ENCODE measurements at regions not wholly inside any gene's neighbourhood (a gene's known extent, or its start where the extent isn't known, plus 50 kb on each side); places are given as distances from the start of the nearest gene placed in this dataset.
"Not testable (repeated sequence)": the region's sequence is repeated elsewhere in the genome, so short reads cannot be mapped to it uniquely, and the experiment has no call there.

DNA sequence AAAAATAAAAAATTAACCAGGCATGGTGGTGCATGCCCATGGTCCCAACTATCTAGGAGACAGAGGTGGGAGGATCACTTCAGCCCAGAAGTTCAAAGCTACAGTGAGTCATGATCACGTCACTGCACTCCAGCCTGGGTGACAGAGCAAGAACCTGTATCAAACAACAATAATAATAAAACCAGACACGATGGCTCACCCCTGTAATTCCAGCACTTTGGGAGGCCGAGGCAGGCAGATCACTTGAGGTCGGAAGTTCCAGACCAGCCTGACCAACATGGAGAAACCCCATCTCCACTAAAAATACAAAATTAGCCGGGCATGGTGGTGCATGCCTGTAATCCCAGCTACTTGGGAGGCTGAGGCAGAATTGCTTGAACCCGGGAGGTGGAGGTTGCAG, 159.4 kb downstream of the SKIDA1 start:
- DNase-seq (ENCODE audit: low spot score), result not testable (repeated sequence)

DNA sequence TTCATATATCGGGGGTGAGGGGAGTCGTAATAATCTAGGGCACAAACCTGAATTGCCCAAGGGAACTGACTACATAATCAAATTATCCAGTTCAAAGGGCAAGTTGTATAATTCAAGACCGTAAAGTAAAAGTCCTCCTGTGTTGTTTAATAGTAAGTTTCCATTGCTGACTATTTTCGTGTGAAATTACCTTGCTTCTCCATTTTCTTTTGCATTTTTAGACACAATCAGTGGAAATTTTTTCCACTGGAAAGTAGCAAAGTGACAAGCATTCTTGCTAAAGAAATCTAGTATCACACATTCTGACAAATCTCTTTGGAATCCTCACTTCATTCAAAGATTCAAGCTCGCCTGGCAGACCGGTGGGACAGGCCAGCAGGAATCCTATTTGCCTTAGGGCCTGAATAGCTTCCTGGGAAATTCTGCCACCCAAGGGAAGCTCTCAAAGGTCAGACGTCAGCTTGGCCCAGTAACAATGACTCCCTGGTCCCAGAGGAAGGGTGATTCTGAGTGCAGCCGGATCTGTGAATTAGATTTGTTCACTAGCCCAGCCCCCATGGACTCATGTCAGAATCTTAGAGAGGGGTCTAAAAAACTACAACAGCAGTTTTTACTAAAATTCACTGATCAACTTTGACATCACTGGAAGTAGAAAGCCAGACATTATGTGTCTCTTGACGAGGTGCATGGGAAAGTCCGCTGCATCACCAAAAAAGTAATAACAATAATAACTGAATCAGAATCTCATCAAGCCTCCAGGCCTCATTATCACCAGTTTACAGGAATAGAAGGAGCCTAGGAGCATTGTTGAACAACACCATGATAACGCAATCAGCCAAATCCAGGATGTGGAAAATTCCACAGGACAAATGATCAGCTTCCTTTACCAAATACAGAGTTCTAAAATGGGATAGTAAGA, 161.0 kb downstream of the SKIDA1 start:
- DNase-seq (ENCODE audit: low spot score), result no peak

GRCh38 chr10:21363731-21364104, 161.8 kb downstream of the SKIDA1 start:
- DNase-seq (ENCODE audit: low spot score), result no peak

DNA sequence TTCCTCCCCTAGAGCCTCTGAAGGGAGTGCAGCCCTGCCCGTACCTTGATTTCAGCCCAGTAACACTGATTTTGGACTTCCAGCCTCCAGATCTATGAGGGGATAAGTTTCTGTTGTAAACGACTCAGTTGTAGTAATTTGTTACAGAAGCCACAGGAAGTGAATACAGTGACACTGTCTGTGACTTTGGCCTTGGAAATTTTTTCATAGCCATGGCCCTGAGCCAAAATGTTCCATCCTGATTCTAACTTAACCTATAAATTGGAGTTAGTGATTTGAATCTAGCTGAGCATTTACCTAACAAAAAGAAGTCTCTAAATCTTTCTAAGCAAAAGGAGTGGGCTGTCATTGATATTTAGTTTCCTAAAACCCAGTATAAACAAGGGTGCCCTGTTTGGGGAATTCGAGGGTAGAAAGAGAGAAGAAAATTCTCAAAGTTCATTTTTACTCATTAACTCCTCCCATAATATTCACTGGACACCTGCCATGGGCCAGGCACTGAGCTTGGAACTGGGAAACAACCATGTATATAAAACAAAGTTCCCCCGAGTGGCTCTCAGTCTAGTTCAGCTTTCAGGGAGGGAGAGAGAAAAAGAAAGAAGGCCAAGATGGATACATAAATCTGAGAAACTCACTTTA, 162.3 kb downstream of the SKIDA1 start:
- DNase-seq (ENCODE audit: low spot score), result no peak

DNA sequence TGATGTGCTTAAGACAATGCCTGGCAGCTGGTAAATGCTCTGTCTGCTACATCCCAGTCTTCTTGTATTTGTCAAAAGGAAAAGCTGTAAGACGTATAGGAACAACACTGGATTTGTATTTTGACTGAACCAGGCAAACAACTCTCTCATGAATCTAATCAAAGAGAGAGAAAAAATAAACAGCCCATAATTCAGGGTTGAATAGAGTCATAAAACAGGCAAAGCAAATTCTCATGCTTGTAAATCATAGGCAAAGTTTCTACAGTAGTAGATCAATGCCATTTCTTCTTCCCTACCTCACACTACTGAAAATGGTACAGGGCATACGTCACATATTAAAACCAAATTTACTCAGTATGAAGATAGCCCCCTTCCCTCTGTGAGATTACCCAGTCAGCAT, 166.3 kb downstream of the SKIDA1 start:
- DNase-seq (ENCODE audit: low spot score), result no peak

DNA sequence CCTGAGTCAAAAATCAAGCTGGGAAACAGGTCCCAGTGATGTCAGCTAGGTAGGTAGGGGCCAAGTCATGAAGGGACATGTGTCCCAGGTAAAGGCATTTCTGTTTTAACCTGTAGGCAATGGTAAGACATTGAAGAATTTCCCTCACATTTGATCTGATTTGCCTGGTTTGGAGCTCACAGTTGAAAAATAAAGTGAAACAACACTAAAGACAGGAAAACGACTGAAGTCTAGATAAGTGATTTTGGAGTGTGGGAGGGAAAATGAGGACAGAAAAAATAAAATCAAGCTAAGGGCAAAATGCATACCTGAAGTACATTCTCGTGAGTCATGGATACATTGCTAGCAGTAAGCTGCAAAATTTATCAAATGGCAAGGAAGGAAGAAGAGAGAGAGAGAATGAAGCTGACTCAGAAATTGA, 169.9 kb downstream of the SKIDA1 start:
- no peak for DNase-seq (ENCODE audit: low spot score)

DNA sequence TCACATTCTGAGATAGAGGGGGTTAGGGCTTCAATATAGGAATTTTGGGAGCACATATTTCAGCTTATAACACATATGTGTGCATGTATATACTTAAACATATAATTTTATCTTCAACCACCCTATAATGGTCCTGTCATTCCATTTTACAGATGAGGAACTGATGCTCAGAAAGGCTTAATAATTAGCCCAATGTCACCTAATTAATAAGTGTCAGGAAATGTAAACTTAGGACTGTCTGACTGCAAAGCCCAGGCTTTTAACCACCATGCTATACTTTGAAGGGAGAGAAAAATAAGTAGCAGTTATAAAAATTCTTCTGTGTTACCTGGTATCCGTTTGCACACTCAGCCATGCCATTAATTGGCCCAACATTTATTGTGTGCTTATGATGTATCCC, 172.6 kb downstream of the SKIDA1 start:
- no peak for DNase-seq (ENCODE audit: low spot score)

DNA sequence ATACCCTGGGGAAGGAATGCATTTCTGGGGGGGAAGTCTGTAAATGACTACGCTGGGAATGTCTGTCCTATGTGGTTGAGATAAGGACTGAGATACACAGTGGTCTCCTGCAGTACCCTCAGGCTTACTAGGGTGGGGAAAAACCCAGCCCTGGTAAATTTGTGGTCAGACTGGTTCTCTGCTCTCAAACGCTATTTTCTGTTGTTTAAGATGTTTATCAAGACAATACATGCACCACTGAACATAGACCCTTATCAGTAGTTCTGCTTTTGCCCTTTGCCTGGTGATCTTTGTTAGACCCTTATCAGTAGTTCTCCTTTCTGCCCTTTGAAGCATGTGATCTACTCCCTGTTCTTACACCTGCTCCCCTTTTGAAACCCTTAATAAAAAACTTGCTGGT, 173.9 kb downstream of the SKIDA1 start:
- not testable (repeated sequence) for DNase-seq (ENCODE audit: low spot score)

DNA sequence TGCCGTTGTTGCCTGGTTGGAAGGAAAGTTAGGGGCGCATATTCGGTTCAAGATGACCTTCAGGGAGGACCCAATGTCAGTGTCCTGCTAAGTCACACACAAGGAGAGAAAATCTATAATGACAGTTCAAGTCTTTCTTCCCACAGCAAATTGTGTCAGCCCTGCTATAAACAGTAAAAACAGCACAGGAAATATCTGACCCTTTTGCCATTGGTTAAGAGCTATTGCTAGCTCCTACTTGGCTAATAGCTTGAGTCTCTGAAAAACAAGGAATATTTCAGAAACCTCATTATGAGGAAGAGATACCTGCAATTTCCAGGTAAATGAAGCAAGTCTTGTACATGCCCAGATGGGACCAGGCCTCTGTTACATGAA, 175.6 kb downstream of the SKIDA1 start:
- DNase-seq (ENCODE audit: low spot score), result no peak

DNA sequence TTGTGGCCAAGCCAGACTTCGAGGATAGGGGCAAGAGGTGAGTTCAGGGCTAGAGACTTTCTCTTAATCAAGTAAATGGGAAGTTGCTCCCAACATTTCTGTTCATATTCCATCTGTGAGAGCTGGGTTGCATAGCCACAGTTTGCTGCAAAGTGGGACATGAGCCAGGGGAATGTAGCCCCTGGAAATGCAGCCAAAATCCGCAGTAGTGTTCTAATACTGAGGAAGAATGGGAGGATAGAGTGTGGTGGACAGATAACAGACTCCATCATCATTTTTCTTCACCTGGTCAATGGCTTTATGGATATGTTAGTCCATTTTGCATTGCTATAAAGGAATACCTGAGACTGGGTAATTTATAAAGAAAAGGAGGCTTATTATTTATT, 177.7 kb downstream of the SKIDA1 start:
- no peak for DNase-seq (ENCODE audit: low spot score)

GRCh38 chr10:21347043-21347784, 178.3 kb downstream of the SKIDA1 start:
- DNase-seq (ENCODE audit: low spot score), result no peak

- no peak for DNase-seq (ENCODE audit: low spot score)
Measured at GRCh38 chr10:21343087-21343486, 182.4 kb downstream of the SKIDA1 start.

DNA sequence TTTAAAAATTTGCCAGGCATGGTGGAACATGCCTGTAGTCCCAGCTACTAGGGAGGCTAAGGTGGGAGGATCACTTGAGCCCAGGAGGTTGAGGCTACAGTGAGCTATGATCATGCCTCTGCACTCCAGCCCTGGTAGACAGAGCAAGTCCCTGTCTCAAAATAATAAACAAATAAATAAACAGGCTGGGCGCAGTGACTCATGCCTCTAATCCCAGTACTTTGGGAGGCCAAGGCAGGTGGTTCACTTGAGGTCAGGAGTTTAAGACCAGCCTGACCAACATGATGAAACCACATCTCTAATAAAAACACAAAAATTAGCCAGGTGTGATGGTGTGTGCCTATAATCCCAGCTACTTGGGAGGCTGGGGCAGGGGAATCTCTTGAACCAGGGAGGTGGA, 183.0 kb downstream of the SKIDA1 start:
- peak; percentile 35 for DNase-seq (ENCODE audit: low spot score)

DNA sequence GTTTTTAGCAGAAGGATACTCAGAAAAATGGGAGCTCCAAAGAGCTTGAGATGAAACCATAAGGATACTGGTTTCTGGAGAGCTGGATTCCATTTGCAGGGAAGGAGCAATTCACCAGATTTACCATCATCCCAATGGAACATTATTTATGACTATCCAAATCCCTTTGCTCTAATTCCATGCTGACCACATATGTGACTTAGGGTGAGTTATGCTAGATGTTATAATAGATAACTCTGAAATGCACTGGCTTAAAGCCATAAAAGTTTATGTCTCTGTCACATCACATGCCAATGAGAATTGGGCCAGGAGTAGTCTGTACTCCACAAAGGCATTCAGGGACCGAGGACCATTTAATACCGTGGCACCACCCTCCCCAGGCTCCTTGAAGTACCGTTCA, 185.2 kb downstream of the SKIDA1 start:
- DNase-seq (ENCODE audit: low spot score), result peak; percentile 12

DNA sequence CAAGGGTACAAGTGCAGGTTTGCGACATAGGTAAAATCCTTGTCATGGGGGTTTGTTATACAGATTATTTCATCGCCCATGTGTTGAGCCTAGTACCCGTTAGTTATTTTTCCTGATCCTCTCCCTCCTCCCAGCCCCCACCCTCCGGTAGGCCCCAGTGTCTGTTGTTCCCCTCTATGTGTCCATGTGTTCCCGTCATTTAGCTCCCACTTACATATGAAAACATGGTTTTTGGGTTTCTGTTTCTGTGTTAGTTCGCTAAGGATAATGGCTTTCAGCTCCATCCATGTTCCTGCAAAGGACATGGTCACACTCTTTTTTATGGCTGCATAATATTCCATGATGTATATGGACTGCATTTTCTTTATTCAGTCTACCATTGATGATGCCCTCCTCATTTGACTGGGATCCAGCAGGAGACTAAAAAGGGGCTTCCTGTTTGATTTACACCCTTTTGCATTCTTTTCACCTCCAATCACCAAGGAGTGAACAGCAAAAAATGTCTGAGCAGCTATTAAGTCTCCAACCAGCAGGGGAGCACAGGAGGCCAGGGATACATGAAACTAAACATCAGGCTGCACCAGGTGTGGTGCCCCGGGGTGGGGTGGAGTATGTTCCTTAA, 188.2 kb downstream of the SKIDA1 start:
- peak; percentile 18 for DNase-seq (ENCODE audit: low spot score)

- no peak for DNase-seq (ENCODE audit: low spot score)
Measured at GRCh38 chr10:21336476-21337170, 188.9 kb downstream of the SKIDA1 start.

GRCh38 chr10:21334891-21335696, 190.4 kb downstream of the SKIDA1 start:
- DNase-seq (ENCODE audit: low spot score), result peak; percentile 82

DNA sequence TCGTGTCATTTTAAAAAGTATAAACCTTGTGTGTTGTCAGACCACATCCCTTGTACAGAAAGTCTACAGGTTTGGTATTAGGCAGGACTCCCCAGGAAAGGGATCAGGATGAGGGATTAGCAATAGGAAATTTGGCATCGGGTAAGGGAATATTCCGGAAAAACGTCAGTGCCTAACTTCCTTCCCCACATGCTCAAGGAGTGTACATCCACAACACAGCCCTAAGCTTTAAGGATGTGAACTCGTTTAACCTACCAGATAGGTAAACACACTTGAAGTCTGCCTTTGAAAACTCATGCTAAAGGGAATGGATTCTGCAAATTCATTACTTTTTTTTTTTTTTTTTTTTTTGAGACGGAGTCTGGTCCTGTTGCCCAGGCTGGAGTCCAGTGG, 194.9 kb downstream of the SKIDA1 start:
- no peak for DNase-seq (ENCODE audit: low spot score)

DNA sequence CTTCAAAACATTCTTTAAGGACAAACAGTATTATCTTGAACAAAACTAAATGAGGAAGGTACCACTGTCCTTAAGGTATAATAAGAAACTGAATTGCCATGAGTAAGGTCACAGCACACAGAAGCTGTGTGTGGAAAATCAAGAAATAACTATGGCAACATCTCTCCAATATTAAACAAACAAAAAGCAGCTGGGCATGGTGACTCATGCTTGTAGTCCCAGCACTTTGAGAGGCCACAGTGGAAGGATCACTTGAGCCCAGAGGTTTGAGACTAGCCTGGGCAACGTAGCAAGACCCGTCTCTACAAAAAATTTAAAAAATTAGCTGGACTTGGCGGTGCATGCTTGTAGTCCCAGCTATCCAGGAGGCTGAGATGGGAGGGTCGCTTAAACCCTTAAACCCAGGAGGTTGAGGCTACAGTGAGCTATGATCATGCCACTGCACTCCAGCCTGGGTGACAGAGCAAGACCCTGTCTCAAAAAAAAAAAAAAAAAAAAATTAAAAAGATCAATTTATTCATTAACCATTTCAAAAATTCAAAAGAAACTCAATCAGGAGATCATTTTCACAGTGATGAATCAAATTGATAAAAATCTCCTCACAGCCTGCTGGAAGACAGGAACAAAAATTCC, 195.4 kb downstream of the SKIDA1 start:
- no peak for DNase-seq (ENCODE audit: low spot score)
